GM23338 (cell line): ENCODE measurements at regions not wholly inside any gene's neighbourhood (a gene's known extent, or its start where the extent isn't known, plus 50 kb on each side); places are given as distances from the start of the nearest gene placed in this dataset.

ENCODE experiments used
- ATAC-seq: fragments of 200-7000 bp; cut with Tn5 transposase; 3 replicates; pipeline ENCODE4 v1.9.1; 2020
- DNase-seq: peaks from one replicate; pipeline ENCODE4 v3.0.0-alpha.2; 2015; ENCODE audit warnings: low spot score
- H2AFZ ChIP-seq: fragments of 200-600 bp; sonication (generic); 2 replicates; pipeline ENCODE4 v1.8.0; 2016; ENCODE audit warnings: antibody characterized with exemption, mild to moderate bottlenecking, moderate library complexity
- H3F3A ChIP-seq: fragments of 200-600 bp; sonication (generic); replicated peaks from 2 replicates; pipeline ENCODE4 v1.8.0; 2017; ENCODE audit warnings: antibody characterized with exemption, mixed run types, low read depth
- H3K27ac ChIP-seq: fragments of 200-600 bp; sonication (generic); 2 replicates; pipeline ENCODE4 v1.6.1; 2016; ENCODE audit warnings: low read depth
- H3K27me3 ChIP-seq: fragments of 200-600 bp; sonication (generic); 2 replicates; pipeline ENCODE4 v1.8.0; 2016; ENCODE audit warnings: mild to moderate bottlenecking, mixed run types, moderate library complexity; ENCODE audit not compliant: insufficient read depth
- H3K36me3 ChIP-seq: fragments of 200-600 bp; sonication (generic); 2 replicates; pipeline ENCODE4 v1.8.0; 2016; ENCODE audit warnings: mild to moderate bottlenecking; ENCODE audit not compliant: insufficient read depth
- H3K4me1 ChIP-seq: fragments of 200-600 bp; sonication (generic); 2 replicates; pipeline ENCODE4 v1.8.0; 2016; ENCODE audit warnings: mild to moderate bottlenecking, moderate library complexity; ENCODE audit not compliant: insufficient read depth
- H3K4me2 ChIP-seq: fragments of 200-600 bp; sonication (generic); 2 replicates; pipeline ENCODE4 v1.7.1; 2017; ENCODE audit warnings: mixed run types
- H3K4me3 ChIP-seq: fragments of 200-600 bp; sonication (generic); 2 replicates; pipeline ENCODE4 v1.6.1; 2016; ENCODE audit warnings: mixed run types
- H3K79me2 ChIP-seq: fragments of 200-600 bp; sonication (generic); replicated peaks from 2 replicates; pipeline ENCODE4 v1.8.0; 2017; ENCODE audit warnings: mild to moderate bottlenecking; ENCODE audit not compliant: insufficient read depth
- H3K9me2 ChIP-seq: fragments of 200-600 bp; sonication (generic); 2 replicates; pipeline ENCODE4 v1.8.0; 2017; ENCODE audit not compliant: insufficient read depth
- H4K20me1 ChIP-seq: fragments of 200-600 bp; sonication (generic); replicated peaks from 2 replicates; pipeline ENCODE4 v1.8.0; 2017; ENCODE audit warnings: mild to moderate bottlenecking; ENCODE audit not compliant: insufficient read depth
- H3K27ac Mint-ChIP-seq: 2 replicates; pipeline ENCODE4 v1.8.0; 2020; ENCODE audit warnings: inconsistent platforms, mild to moderate bottlenecking, moderate library complexity, mixed read lengths
- H3K27me3 Mint-ChIP-seq: 3 replicates; pipeline ENCODE4 v1.8.0; 2022; ENCODE audit warnings: low read depth, mild to moderate bottlenecking, moderate library complexity, mixed read lengths, inconsistent platforms; ENCODE audit not compliant: insufficient read depth, poor library complexity
- H3K36me3 Mint-ChIP-seq: 3 replicates; pipeline ENCODE4 v1.8.0; 2021; ENCODE audit warnings: low read depth, mild to moderate bottlenecking, inconsistent platforms, moderate library complexity, mixed read lengths
- H3K4me1 Mint-ChIP-seq: 3 replicates; pipeline ENCODE4 v1.8.0; 2020; ENCODE audit warnings: mild to moderate bottlenecking, inconsistent platforms, mixed read lengths
- H3K4me3 Mint-ChIP-seq: 3 replicates; pipeline ENCODE4 v1.8.0; 2021; ENCODE audit warnings: moderate library complexity, mild to moderate bottlenecking, inconsistent platforms, mixed read lengths
- H3K9me3 Mint-ChIP-seq: 3 replicates; pipeline ENCODE4 v1.8.0; 2020; ENCODE audit warnings: moderate library complexity, mild to moderate bottlenecking, inconsistent platforms, mixed read lengths
- CREB1 ChIP-seq: fragments of 250-450 bp; sonication (Bioruptor Pico); IDR thresholded peaks from 2 replicates; pipeline ENCODE4 v1.5.0; 2020; ENCODE audit warnings: low read depth, mild to moderate bottlenecking, moderate library complexity
- EZH2phosphoT487 ChIP-seq: fragments of 200-600 bp; sonication (generic); IDR thresholded peaks from one replicate; pipeline ENCODE4 v1.8.1; 2018; ENCODE audit warnings: antibody characterized with exemption; ENCODE audit not compliant: unreplicated experiment
- JUNB ChIP-seq: IDR thresholded peaks from one replicate; pipeline ENCODE4 v1.6.1; 2016; ENCODE audit warnings: antibody characterized with exemption; ENCODE audit not compliant: unreplicated experiment
- NANOG ChIP-seq: IDR thresholded peaks from 2 replicates; pipeline ENCODE4 v1.6.1; 2016; ENCODE audit warnings: antibody characterized with exemption, borderline replicate concordance
- POLR2AphosphoS5 ChIP-seq: IDR thresholded peaks from 2 replicates; pipeline ENCODE4 v1.6.1; 2016; ENCODE audit warnings: antibody characterized with exemption, low read depth
- ZNF114 ChIP-seq: fragments of 250-450 bp; sonication (Bioruptor Pico); IDR thresholded peaks from 2 replicates; pipeline ENCODE4 v1.5.0; 2020; ENCODE audit warnings: mild to moderate bottlenecking, moderate library complexity
- TF ChIP-seq, protein P1 (sequence below): fragments of 250-450 bp; sonication (Bioruptor Pico); IDR thresholded peaks from 2 replicates; pipeline ENCODE4 v1.5.0; 2020; ENCODE audit warnings: mild to moderate bottlenecking, moderate library complexity
- TF ChIP-seq, protein P2 (sequence below): IDR thresholded peaks from 2 replicates; pipeline ENCODE4 v1.6.1; 2016; ENCODE audit warnings: antibody characterized with exemption
- TF ChIP-seq, protein P3 (sequence below): IDR thresholded peaks from one replicate; pipeline ENCODE4 v1.6.1; 2018; ENCODE audit warnings: antibody characterized with exemption; ENCODE audit not compliant: unreplicated experiment

DNA sequence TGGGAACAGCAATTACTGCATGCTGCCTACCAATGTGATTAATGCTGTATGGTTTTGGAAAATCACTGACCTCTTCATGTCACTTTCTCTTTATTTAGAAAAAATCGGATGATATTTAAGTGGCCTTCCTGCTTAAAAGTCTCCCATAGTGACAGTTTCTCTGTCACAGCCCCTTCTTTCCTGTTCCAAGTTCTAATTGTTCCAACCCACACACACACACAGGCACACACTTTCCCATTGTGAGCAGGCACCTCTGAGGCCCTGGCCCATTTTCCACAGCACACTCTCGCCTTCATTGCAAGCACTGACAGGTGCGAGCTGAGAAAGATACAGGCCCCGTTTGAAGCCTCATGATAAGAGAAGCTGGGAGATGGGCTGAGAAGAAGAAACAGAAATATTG, 505.9 kb downstream of the HS3ST4 start (continued):
- TF ChIP-seq, protein P1, sequence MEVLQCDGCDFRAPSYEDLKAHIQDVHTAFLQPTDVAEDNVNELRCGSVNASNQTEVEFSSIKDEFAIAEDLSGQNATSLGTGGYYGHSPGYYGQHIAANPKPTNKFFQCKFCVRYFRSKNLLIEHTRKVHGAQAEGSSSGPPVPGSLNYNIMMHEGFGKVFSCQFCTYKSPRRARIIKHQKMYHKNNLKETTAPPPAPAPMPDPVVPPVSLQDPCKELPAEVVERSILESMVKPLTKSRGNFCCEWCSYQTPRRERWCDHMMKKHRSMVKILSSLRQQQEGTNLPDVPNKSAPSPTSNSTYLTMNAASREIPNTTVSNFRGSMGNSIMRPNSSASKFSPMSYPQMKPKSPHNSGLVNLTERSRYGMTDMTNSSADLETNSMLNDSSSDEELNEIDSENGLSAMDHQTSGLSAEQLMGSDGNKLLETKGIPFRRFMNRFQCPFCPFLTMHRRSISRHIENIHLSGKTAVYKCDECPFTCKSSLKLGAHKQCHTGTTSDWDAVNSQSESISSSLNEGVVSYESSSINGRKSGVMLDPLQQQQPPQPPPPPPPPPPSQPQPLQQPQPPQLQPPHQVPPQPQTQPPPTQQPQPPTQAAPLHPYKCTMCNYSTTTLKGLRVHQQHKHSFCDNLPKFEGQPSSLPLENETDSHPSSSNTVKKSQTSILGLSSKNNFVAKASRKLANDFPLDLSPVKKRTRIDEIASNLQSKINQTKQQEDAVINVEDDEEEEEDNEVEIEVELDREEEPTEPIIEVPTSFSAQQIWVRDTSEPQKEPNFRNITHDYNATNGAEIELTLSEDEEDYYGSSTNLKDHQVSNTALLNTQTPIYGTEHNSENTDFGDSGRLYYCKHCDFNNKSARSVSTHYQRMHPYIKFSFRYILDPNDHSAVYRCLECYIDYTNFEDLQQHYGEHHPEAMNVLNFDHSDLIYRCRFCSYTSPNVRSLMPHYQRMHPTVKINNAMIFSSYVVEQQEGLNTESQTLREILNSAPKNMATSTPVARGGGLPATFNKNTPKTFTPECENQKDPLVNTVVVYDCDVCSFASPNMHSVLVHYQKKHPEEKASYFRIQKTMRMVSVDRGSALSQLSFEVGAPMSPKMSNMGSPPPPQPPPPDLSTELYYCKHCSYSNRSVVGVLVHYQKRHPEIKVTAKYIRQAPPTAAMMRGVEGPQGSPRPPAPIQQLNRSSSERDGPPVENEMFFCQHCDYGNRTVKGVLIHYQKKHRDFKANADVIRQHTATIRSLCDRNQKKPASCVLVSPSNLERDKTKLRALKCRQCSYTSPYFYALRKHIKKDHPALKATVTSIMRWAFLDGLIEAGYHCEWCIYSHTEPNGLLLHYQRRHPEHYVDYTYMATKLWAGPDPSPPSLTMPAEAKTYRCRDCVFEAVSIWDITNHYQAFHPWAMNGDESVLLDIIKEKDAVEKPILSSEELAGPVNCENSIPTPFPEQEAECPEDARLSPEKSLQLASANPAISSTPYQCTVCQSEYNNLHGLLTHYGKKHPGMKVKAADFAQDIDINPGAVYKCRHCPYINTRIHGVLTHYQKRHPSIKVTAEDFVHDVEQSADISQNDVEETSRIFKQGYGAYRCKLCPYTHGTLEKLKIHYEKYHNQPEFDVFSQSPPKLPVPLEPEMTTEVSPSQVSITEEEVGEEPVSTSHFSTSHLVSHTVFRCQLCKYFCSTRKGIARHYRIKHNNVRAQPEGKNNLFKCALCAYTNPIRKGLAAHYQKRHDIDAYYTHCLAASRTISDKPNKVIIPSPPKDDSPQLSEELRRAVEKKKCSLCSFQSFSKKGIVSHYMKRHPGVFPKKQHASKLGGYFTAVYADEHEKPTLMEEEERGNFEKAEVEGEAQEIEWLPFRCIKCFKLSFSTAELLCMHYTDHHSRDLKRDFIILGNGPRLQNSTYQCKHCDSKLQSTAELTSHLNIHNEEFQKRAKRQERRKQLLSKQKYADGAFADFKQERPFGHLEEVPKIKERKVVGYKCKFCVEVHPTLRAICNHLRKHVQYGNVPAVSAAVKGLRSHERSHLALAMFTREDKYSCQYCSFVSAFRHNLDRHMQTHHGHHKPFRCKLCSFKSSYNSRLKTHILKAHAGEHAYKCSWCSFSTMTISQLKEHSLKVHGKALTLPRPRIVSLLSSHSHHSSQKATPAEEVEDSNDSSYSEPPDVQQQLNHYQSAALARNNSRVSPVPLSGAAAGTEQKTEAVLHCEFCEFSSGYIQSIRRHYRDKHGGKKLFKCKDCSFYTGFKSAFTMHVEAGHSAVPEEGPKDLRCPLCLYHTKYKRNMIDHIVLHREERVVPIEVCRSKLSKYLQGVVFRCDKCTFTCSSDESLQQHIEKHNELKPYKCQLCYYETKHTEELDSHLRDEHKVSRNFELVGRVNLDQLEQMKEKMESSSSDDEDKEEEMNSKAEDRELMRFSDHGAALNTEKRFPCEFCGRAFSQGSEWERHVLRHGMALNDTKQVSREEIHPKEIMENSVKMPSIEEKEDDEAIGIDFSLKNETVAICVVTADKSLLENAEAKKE (CRISPR knock-in tag): no peak
- TF ChIP-seq POLR2AphosphoS5 (no peak), NANOG (no peak)
- TF ChIP-seq, protein P2, sequence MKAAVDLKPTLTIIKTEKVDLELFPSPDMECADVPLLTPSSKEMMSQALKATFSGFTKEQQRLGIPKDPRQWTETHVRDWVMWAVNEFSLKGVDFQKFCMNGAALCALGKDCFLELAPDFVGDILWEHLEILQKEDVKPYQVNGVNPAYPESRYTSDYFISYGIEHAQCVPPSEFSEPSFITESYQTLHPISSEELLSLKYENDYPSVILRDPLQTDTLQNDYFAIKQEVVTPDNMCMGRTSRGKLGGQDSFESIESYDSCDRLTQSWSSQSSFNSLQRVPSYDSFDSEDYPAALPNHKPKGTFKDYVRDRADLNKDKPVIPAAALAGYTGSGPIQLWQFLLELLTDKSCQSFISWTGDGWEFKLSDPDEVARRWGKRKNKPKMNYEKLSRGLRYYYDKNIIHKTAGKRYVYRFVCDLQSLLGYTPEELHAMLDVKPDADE: no peak

DNA sequence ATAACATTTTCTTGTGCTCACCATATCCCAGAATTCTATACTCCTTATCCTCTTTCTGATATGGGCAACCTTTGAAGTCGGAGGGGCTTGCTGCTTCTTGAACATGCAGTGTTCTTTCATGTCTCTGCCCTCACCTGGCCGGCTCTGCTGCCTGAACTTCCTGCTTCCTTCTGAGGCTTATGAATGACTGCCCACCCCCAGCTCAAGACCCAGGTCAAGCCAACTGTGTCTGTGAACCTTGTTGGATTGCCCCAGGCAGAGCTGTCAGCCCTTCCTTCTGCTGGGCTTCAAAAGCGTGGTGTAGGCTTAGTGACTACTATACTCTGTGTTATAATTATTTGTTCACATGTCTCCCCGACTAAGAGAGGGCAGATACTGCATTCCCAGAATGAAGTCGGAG, 506.5 kb downstream of the HS3ST4 start:
- no peak overlapping the region for H3K4me3 ChIP-seq
- peak overlapping the region; percentile 58; the same call in 1 of the 2 replicates for H3K27ac Mint-ChIP-seq
- H3K9me2 ChIP-seq: peaks cover 5% of the 10 kb centered on the region; the same call in 1 of the 2 replicates
- H3F3A ChIP-seq: no peaks in the 10 kb centered on the region; the same call in 1 of the 2 replicates
- H3K4me3 Mint-ChIP-seq: no peak overlapping the region
- no peaks in the 10 kb centered on the region for H3K4me1 Mint-ChIP-seq
- H3K9me3 Mint-ChIP-seq: peaks cover 80% of the 10 kb centered on the region
- peaks cover 3% of the 10 kb centered on the region; the same call in 1 of the 3 replicates for H3K36me3 Mint-ChIP-seq
- H3K79me2 ChIP-seq: no peaks in the 10 kb centered on the region
- H2AFZ ChIP-seq: no peak overlapping the region
- H3K27ac ChIP-seq: no peak overlapping the region
- peaks cover 1% of the 10 kb centered on the region for H3K27me3 Mint-ChIP-seq
- no peak overlapping the region for H3K4me2 ChIP-seq
- TF ChIP-seq CREB1 (CRISPR knock-in tag) (no peak), ZNF114 (CRISPR knock-in tag) (no peak), EZH2phosphoT487 (no peak), POLR2AphosphoS5 (no peak), JUNB (no peak)
- TF ChIP-seq, protein P3, sequence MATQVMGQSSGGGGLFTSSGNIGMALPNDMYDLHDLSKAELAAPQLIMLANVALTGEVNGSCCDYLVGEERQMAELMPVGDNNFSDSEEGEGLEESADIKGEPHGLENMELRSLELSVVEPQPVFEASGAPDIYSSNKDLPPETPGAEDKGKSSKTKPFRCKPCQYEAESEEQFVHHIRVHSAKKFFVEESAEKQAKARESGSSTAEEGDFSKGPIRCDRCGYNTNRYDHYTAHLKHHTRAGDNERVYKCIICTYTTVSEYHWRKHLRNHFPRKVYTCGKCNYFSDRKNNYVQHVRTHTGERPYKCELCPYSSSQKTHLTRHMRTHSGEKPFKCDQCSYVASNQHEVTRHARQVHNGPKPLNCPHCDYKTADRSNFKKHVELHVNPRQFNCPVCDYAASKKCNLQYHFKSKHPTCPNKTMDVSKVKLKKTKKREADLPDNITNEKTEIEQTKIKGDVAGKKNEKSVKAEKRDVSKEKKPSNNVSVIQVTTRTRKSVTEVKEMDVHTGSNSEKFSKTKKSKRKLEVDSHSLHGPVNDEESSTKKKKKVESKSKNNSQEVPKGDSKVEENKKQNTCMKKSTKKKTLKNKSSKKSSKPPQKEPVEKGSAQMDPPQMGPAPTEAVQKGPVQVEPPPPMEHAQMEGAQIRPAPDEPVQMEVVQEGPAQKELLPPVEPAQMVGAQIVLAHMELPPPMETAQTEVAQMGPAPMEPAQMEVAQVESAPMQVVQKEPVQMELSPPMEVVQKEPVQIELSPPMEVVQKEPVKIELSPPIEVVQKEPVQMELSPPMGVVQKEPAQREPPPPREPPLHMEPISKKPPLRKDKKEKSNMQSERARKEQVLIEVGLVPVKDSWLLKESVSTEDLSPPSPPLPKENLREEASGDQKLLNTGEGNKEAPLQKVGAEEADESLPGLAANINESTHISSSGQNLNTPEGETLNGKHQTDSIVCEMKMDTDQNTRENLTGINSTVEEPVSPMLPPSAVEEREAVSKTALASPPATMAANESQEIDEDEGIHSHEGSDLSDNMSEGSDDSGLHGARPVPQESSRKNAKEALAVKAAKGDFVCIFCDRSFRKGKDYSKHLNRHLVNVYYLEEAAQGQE: no peak
- no peak for DNase-seq
- no peaks in the 10 kb centered on the region; the same call in 1 of the 2 replicates for H3K36me3 ChIP-seq
- no peaks in the 10 kb centered on the region for H3K4me1 ChIP-seq
- no peaks in the 10 kb centered on the region for H4K20me1 ChIP-seq
- ATAC-seq: no peak
- H3K27me3 ChIP-seq: no peaks in the 10 kb centered on the region
